PC-9 (cell line): ENCODE measurements at regions not wholly inside any gene's neighbourhood (a gene's known extent, or its start where the extent isn't known, plus 50 kb on each side); places are given as distances from the start of the nearest gene placed in this dataset.

Experiments
- CTCF ChIP-seq: fragments of 200-600 bp; sonication (generic); conservative IDR thresholded peaks from 2 replicates; pipeline ENCODE4 v1.6.1; 2017; ENCODE audit warnings: mixed run types, antibody characterized with exemption, mild to moderate bottlenecking, moderate library complexity
- EZH2 ChIP-seq: fragments of 200-600 bp; sonication (generic); IDR thresholded peaks from 2 replicates; pipeline ENCODE4 v1.8.0; 2017; ENCODE audit warnings: antibody characterized with exemption, low read depth

GRCh38 chr5:124451721-124452383 is 294.6 kb downstream of the ZNF608 start:
- TF ChIP-seq CTCF: no peak
- TF ChIP-seq EZH2: no peak
